HG03108 (cell line): ENCODE measurements at regions not wholly inside any gene's neighbourhood (a gene's known extent, or its start where the extent isn't known, plus 50 kb on each side); places are given as distances from the start of the nearest gene placed in this dataset.

Source experiments
- ATAC-seq: cut with Tn5 transposase; IDR thresholded peaks from one replicate; pipeline ENCODE4 v1.9.1; 2021; ENCODE audit warnings: moderate library complexity; ENCODE audit not compliant: unreplicated experiment

GRCh38 chr12:17550011-17550410, 540.0 kb downstream of the RERGL start:
- ATAC-seq = no peak

DNA sequence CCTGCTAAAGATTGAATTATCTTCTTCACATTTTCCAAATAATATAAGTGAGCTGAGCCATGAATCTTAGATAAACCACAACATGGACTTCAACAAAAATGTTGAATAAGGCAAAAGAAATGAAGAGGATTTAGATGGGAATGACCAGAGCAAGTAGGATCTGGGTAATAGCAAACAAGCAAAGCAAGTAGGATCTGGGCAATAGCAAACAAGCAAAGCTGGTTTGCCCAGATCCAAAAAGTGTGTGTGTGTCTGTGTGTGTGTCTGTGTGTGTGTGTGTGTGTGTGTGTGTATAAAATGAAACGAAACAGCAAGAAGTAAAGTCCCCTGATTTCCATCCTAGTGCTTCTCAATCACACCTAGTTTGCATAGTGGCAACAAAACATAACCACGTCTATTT, 549.1 kb downstream of the RERGL start:
- no peak for ATAC-seq

GRCh38 chr12:17528394-17528793, 561.6 kb downstream of the RERGL start:
- ATAC-seq = no peak

GRCh38 chr12:17527021-17527420, 563.0 kb downstream of the RERGL start:
- ATAC-seq = no peak

DNA sequence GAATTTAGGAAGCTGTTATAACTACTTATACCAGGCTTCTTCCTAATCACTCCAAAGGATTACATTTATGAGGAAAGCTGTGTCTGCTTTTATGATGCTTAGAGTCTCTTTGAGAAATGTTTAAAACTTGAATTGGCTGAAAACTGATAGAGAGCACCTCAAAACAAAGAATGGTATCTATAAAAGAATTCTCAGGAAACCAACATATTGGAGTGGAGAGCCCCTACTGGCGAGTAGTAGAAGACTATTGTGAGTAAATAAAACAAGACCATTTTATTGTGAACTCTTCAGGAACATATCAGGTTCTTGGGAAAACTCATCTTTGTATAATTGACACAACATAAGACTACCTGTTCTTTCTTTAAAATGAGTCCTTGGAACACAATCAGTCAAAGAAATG, 578.6 kb downstream of the RERGL start:
- ATAC-seq = no peak

GRCh38 chr12:17507336-17507735, 582.7 kb downstream of the RERGL start:
- ATAC-seq = no peak

DNA sequence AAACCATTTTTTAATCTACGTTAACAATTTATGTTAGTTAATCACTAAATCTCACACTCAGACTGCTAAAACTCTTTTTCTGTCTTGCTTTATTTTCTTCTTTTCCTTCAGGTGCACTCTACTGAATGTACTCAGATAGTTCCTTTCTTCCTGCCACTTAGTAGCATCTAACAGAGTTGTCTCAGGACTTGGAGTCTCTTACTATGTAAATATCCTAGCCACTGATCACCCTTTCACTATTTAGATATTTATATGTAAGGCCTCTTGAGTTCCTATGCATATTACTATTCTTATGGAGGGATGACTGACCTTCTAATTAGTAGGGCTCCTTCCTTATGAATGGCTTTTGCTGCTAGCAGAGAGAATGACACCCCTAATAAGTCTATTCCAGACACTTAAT, 586.3 kb downstream of the RERGL start:
- no peak for ATAC-seq

DNA sequence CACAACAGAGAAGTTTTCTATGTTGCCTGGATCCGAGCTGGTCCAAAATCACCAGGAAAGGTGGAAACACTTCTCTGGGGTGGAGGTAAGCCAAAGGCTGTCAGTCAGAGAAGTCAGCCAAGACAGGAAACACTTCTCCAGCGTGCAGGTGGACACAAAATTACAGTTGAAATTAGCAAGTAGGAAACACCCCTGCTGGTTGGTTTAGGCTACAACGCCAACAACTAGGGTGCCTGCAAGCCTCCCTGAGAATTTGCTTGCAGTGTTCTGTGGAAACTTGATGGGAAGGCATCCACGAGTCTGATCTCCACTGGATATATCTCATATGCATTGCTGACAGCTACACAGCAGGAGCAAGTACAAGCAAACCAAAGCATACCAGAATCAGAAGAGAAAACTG, 600.5 kb downstream of the RERGL start:
- no peak for ATAC-seq

GRCh38 chr12:17478908-17479673, 610.9 kb downstream of the RERGL start:
- ATAC-seq = no peak

- ATAC-seq = no peak
Measured at GRCh38 chr12:17470460-17470859, 619.5 kb downstream of the RERGL start.

DNA sequence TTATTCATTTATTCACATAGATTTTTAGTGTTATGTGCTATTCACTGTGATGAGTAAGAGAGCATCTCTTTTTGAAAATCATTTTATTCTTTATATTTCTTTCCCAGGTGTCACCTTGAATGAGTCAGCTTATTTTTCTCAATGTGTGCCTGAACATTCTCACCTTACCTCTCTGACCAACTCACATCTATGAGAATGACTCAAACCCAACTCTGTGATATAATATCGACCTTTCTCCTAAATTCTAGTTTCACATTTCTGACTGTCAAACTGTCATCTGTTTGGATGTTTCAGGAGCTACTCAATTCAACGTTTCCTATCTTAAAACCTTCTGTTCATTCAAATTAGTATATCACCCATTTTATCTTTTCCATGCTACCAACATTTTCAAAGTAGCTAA, 630.8 kb downstream of the RERGL start:
- ATAC-seq = no peak

- ATAC-seq = no peak
Measured at GRCh38 chr12:17456486-17456885, 633.5 kb downstream of the RERGL start.

DNA sequence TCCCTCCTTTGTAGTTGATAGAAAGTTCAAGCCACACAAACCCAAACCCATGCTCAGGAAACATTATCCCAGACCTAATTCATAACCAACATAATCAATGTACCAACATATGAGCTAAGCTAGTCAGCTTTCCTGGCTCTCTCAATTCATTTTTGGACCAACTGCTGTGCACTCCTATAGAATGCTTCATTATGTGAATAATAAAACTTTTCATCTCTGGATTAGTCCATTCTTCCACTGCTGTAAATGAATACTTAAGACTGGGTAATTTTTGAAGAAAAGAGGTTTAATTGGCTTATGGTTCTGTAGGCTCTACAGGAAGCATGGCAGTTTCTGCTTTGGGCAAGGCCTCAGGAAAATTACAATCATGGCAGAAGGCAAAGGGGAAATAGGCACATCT, 651.9 kb downstream of the RERGL start:
- no peak for ATAC-seq

DNA sequence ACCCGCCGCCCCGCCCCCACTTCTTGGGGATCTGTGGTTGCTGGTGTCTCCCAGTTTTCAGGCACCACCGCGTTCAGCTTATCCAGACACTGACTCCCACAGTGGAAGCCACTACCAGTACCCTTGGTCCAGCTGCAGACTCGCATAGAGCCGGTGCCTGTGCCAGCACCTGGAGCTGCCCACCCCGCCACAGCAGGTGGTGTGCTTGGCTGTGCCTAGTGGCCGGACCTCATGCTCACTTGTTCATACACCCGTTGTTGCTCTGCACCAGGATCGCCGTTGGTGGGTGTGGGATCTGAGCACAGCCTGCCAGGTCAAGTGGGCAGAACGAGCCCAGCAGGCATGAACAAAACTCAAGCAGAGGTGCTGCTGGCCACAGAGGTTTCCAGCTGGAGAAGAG, 673.2 kb downstream of the RERGL start:
- no peak for ATAC-seq

GRCh38 chr12:17414596-17414995, 675.4 kb downstream of the RERGL start:
- no peak for ATAC-seq

GRCh38 chr12:17411662-17412061, 678.3 kb downstream of the RERGL start:
- no peak for ATAC-seq

DNA sequence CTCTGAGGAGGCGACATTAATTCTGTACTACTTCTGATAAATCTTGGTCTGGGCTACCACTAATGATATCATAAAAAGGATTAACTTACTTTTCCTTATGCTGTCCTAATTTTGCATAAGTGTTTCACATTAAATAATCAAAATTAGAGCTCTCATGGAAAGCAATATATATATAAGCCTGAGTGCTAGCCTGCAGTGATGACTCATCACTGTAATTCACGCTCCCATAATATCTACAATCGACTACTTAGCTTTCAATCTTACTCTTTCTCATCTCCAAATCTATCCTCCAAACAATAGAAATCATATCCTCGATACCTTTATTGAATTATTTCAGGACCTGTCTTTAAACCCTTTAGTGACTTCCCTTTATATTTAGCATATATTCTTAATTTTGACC, 701.3 kb downstream of the RERGL start:
- no peak for ATAC-seq

GRCh38 chr12:17383321-17383720, 706.7 kb downstream of the RERGL start:
- no peak for ATAC-seq

GRCh38 chr12:17381211-17381610, 708.8 kb downstream of the RERGL start:
- ATAC-seq = no peak

GRCh38 chr12:17372508-17372907, 717.5 kb downstream of the RERGL start:
- ATAC-seq = no peak

GRCh38 chr12:17371491-17372215, 718.3 kb downstream of the RERGL start:
- no peak for ATAC-seq

DNA sequence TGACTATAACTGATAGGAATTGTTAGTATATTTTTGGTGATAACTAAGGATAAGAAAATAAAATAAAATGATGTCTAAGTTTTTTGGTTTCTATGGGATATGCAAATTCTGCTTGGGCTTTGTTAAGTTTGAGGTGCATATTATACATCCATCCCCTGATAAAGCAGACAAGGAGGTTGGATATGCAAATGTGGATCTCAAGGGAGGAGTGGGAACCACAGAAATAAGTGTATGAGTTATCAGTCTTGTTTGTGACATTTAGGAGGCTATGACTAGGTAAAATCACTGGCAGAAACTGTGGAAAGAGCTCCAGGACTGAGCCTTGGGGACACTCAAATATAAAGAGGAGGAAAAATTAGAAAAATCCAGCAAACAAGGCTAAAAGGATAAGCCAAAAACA, 719.4 kb downstream of the RERGL start:
- no peak for ATAC-seq

- ATAC-seq = no peak
Measured at GRCh38 chr12:17369556-17369955, 720.4 kb downstream of the RERGL start.
